GM12891 (cell line): ENCODE measurements at regions not wholly inside any gene's neighbourhood (a gene's known extent, or its start where the extent isn't known, plus 50 kb on each side); places are given as distances from the start of the nearest gene placed in this dataset.

Source experiments
- PAX5 ChIP-seq: IDR thresholded peaks from 2 replicates; pipeline ENCODE4 v1.6.1; 2011; ENCODE audit warnings: low read length, moderate library complexity, mild to moderate bottlenecking; ENCODE audit not compliant: insufficient read depth, severe bottlenecking
- POLR2A ChIP-seq: IDR thresholded peaks from 2 replicates; pipeline ENCODE4 v1.6.1; 2011; ENCODE audit warnings: low read depth, low read length, control low read depth
- POLR2AphosphoS5 ChIP-seq: IDR thresholded peaks from 2 replicates; pipeline ENCODE4 v1.6.1; 2011; ENCODE audit warnings: low read depth, low read length, control low read depth
- POU2F2 ChIP-seq: IDR thresholded peaks from 2 replicates; pipeline ENCODE4 v1.6.1; 2011; ENCODE audit warnings: low read depth, mild to moderate bottlenecking, control low read depth, low read length, moderate library complexity
- SPI1 ChIP-seq: IDR thresholded peaks from 2 replicates; pipeline ENCODE4 v1.6.1; 2011; ENCODE audit warnings: low read depth, low read length, control low read depth
- TAF1 ChIP-seq: IDR thresholded peaks from 2 replicates; pipeline ENCODE4 v1.6.1; 2011; ENCODE audit warnings: low read depth, low read length, control low read depth

- TF ChIP-seq POU2F2 (no peak), POLR2AphosphoS5 (no peak), POLR2A (no peak), TAF1 (no peak), PAX5 (no peak), SPI1 (no peak)
These were observed 226.5 kb upstream of the RBMS1 start for GRCh38 chr2:160720098-160720497.
